AG04449 (cell line): ENCODE measurements at regions not wholly inside any gene's neighbourhood (a gene's known extent, or its start where the extent isn't known, plus 50 kb on each side); places are given as distances from the start of the nearest gene placed in this dataset.

ENCODE experiments used
- CTCF ChIA-PET: fragments of 350-600 bp; formaldehyde crosslinking; extraction: SDS; loops from one replicate; lab custom pipeline; 2021; ENCODE audit warnings: antibody characterized with exemption; lab: Yijun Ruan, JAX
- POLR2A ChIA-PET: fragments of 400-600, 350-600 bp; formaldehyde crosslinking; extraction: SDS; loops from one replicate; lab custom pipeline; 2020; ENCODE audit warnings: antibody characterized with exemption, inconsistent platforms; lab: Yijun Ruan, JAX
- DNase-seq: peaks from one replicate; pipeline ENCODE4 v3.0.0-alpha.2; 2010; ENCODE audit warnings: low read depth, low spot score
- H3K4me3 ChIP-seq: 2 replicates; pipeline ENCODE4 v1.5.1; 2011; ENCODE audit warnings: low read depth, mild to moderate bottlenecking, control low read depth, low read length
- TF ChIP-seq, protein P1 (sequence below): IDR thresholded peaks from one replicate; pipeline ENCODE4 v1.5.1; 2011; ENCODE audit warnings: mild to moderate bottlenecking, moderate library complexity, low read length, control low read depth, inconsistent platforms; ENCODE audit not compliant: insufficient read depth; ENCODE audit errors: missing control alignments

DNA sequence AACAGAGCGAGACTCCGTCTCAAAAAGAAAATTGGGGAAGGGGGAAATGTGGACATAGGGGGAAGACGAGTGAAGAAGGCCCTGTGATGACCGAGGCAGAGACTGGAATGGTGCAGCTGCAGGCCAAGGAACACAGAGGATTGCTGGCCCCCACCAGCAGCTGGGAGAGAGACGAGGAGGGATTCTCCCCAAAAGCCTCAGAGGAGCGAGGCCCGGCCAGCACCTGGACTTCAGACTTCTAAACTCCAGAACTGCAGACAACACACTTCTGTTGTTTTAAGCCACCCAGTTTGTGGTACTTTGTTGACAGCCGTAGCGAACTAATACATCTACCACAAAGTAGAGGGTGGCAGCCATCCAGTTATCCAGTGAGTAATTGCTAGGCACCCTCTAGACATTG is 124.6 kb downstream of the ATPSCKMT start:
- DNase-seq: no peak
- POLR2A ChIA-PET: no interaction called here
- CTCF ChIA-PET: interaction anchor here (1.0 kb wide), 1 partner anchor 10 kb away, joined by 4 read pairs; no protein-coding TSS in a partner anchor
- no peak overlapping the region for H3K4me3 ChIP-seq
- TF ChIP-seq, protein P1, sequence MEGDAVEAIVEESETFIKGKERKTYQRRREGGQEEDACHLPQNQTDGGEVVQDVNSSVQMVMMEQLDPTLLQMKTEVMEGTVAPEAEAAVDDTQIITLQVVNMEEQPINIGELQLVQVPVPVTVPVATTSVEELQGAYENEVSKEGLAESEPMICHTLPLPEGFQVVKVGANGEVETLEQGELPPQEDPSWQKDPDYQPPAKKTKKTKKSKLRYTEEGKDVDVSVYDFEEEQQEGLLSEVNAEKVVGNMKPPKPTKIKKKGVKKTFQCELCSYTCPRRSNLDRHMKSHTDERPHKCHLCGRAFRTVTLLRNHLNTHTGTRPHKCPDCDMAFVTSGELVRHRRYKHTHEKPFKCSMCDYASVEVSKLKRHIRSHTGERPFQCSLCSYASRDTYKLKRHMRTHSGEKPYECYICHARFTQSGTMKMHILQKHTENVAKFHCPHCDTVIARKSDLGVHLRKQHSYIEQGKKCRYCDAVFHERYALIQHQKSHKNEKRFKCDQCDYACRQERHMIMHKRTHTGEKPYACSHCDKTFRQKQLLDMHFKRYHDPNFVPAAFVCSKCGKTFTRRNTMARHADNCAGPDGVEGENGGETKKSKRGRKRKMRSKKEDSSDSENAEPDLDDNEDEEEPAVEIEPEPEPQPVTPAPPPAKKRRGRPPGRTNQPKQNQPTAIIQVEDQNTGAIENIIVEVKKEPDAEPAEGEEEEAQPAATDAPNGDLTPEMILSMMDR: no peak

DNA sequence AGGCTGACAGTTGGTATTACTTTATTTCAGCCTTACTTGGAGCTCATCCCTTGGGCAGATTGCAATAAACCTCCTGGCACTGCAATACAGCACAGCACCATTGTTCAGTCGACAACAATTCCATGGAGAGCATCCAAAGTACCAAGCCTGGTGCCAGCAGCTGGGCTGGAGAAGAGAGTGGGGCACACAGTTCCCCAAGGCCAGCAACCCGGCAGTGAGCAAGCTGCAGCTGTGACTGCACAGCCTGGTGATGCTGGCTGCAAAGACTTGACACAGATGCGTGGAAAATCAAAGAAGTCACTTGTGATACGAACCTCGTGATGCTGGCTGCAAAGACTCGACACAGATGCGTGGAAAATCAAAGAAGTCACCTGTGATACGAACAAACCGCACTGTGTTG is 125.4 kb downstream of the ATPSCKMT start:
- TF ChIP-seq, protein P1: no peak
- DNase-seq: no peak
- H3K4me3 ChIP-seq: no peak overlapping the region
- ChIA-PET POLR2A (no interaction called here), CTCF (interaction anchor here (0.8 to 1.0 kb wide), 3 partner anchors 9 to 18 kb away, joined by 3 to 4 read pairs (median 3); no protein-coding TSS in a partner anchor)

DNA sequence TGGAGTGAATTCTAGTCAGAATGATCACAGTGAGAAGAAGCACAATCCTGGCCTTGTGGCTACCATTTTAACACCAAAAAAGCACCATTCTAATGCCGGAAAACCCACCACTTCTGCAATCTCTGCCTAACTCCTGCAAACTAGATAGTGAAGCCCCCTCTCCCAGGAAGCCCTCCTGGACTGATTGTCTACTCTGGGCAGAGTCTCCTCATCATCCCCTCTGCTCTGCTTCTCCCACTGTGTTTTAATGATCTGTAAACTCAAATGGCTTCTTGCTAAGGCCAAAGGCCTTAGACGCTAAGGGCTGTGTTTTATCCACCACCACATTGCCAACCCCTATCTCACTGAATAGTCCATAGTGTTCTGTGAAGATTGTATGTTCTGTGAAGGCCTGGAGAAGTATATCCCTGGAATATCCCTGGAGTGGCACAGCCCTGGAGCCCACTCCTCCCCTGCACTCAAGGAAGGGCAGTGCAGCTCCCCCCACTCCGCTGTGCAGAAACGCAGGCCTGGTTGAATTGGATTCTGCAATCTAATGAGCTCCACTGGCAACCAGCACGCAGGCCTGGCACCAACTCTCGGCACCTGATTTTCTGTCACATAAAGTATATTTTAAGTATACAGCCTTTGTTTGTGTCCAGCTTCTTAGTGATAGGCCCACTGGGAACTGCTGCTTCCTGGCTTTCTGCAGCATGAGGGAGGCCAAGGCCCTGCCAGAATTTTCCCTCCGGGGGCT is 126.3 kb downstream of the ATPSCKMT start:
- ChIA-PET POLR2A (no interaction called here), CTCF (interaction anchor here (1.0 kb wide), 1 partner anchor 18 kb away, joined by 3 read pairs; no protein-coding TSS in a partner anchor)
- TF ChIP-seq, protein P1: no peak
- DNase-seq: no peak
- H3K4me3 ChIP-seq: no peak overlapping the region

DNA sequence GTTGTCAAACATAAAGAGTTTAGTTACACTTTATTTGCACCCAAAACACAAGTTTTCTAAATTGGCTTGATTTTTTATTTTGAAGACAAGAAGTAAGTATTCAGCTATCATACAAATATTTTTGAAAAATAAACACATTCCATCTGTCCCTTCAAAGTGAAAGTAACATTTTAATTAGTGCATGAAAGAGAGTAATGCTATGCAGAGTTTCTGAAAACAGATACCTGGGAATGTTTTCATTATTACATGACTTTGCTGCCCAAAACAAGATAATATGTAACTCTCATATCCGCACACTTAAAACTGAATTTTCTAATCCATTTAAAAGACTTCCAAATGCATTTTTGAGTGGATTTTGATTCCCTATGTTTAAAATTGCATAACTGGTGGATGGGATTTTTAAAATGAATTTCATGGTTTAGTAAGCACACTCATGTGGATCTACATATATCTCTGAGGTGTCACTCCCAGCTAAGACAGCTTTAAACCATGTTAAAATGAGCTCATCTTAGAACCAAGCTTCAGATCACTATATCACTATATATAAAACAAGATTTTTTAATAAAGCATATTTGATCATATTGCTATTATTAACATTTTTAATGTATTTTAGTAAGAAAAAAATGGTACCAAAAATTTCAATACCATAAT is 127.5 kb downstream of the ATPSCKMT start:
- TF ChIP-seq, protein P1: no peak
- H3K4me3 ChIP-seq: no peak overlapping the region
- no peak for DNase-seq
- POLR2A ChIA-PET: no interaction called here
- CTCF ChIA-PET: interaction anchor here (1.4 kb wide), 1 partner anchor 10 kb away, joined by 5 read pairs; no protein-coding TSS in a partner anchor

DNA sequence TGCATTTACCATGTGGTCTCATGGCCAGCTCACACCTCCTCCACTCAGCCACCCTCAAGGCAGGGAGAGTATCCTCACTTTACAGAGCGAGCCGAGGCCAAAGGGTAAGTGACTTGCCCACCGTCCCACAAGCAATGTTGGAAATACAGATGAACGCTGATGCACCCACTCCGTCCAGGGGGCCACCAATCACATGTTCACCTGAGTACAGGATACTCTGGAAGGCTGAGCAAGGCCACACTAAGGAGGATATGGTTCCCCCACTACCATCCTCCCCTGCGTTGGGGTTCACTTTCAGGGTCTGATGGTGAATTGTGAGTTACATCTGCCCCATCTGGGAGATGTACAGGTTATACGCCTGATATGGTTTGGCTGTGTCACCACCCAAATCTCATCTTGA is 128.8 kb downstream of the ATPSCKMT start:
- ChIA-PET CTCF (no interaction called here), POLR2A (no interaction called here)
- no peak overlapping the region for H3K4me3 ChIP-seq
- no peak for DNase-seq
- TF ChIP-seq, protein P1: no peak

DNA sequence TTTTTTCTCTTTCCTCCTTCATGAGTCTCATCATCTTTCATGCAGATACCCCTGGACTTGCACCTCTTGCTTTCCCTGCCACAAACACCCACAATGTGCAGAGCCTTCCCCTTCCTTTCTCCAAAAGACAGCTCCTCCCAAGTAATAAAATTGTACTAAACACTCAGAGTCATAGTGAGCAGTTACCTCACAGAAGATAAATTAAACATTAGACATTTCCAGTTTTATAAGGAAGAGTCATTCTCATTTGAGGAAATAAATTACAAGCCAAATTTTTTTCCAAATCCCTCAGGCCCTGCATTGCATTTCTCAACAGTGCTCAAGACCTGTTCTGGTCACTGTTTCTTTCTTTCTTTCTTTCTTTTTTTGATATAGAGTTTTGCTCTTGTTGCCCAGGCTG is 131.5 kb downstream of the ATPSCKMT start:
- no peak overlapping the region for H3K4me3 ChIP-seq
- TF ChIP-seq, protein P1: no peak
- POLR2A ChIA-PET: no interaction called here
- DNase-seq: no peak
- CTCF ChIA-PET: no interaction called here
